HG02588 (cell line): ENCODE measurements at regions not wholly inside any gene's neighbourhood (a gene's known extent, or its start where the extent isn't known, plus 50 kb on each side); places are given as distances from the start of the nearest gene placed in this dataset.

Experiments
- ATAC-seq: cut with Tn5 transposase; IDR thresholded peaks from one replicate; pipeline ENCODE4 v1.9.1; 2021; ENCODE audit warnings: mild to moderate bottlenecking, moderate library complexity; ENCODE audit not compliant: unreplicated experiment

GRCh38 chr4:154107337-154107736 is 318.5 kb upstream of the SFRP2 start:
- ATAC-seq = no peak

- ATAC-seq = no peak
These were observed 299.9 kb upstream of the SFRP2 start for GRCh38 chr4:154088741-154089140.

GRCh38 chr4:154086247-154086646 is 297.4 kb upstream of the SFRP2 start:
- no peak for ATAC-seq

- no peak for ATAC-seq
These were observed 296.0 kb upstream of the SFRP2 start for GRCh38 chr4:154084864-154085263.

GRCh38 chr4:154082760-154083535 is 294.1 kb upstream of the SFRP2 start:
- no peak for ATAC-seq

- no peak for ATAC-seq
These were observed 292.5 kb upstream of the SFRP2 start for GRCh38 chr4:154081391-154081790.

- no peak for ATAC-seq
These were observed 289.8 kb upstream of the SFRP2 start for GRCh38 chr4:154078504-154079350.

- no peak for ATAC-seq
These were observed 288.0 kb upstream of the SFRP2 start for GRCh38 chr4:154076921-154077320.

GRCh38 chr4:154073107-154073822 is 284.4 kb upstream of the SFRP2 start:
- ATAC-seq = no peak

- no peak for ATAC-seq
These were observed 278.9 kb upstream of the SFRP2 start for GRCh38 chr4:154067786-154068185.

- ATAC-seq = no peak
These were observed 276.5 kb upstream of the SFRP2 start for GRCh38 chr4:154065368-154065767.

GRCh38 chr4:154064244-154064643 is 275.4 kb upstream of the SFRP2 start:
- ATAC-seq = no peak

GRCh38 chr4:154049457-154050181 is 260.7 kb upstream of the SFRP2 start:
- no peak for ATAC-seq

- ATAC-seq = no peak
These were observed 258.9 kb upstream of the SFRP2 start for GRCh38 chr4:154047733-154048132.

- no peak for ATAC-seq
These were observed 256.0 kb upstream of the SFRP2 start for GRCh38 chr4:154044742-154045485.

GRCh38 chr4:154044108-154044531 is 255.2 kb upstream of the SFRP2 start:
- no peak for ATAC-seq

GRCh38 chr4:154041640-154042039 is 252.8 kb upstream of the SFRP2 start:
- ATAC-seq = no peak

GRCh38 chr4:154039435-154040343 is 250.8 kb upstream of the SFRP2 start:
- no peak for ATAC-seq

GRCh38 chr4:154036856-154037255 is 248.0 kb upstream of the SFRP2 start:
- ATAC-seq = no peak
